DMS153 (cell line): ENCODE measurements at regions not wholly inside any gene's neighbourhood (a gene's known extent, or its start where the extent isn't known, plus 50 kb on each side); places are given as distances from the start of the nearest gene placed in this dataset.
"Not testable (repeated sequence)": the region's sequence is repeated elsewhere in the genome, so short reads cannot be mapped to it uniquely, and the experiment has no call there.

Source experiments
- DNase-seq: peaks from one replicate; lab custom pipeline; 2025; lab: John Stamatoyannopoulos, UW

GRCh38 chr7:16369855-16370254, 51.5 kb downstream of the CRPPA start:
- no peak for DNase-seq

DNA sequence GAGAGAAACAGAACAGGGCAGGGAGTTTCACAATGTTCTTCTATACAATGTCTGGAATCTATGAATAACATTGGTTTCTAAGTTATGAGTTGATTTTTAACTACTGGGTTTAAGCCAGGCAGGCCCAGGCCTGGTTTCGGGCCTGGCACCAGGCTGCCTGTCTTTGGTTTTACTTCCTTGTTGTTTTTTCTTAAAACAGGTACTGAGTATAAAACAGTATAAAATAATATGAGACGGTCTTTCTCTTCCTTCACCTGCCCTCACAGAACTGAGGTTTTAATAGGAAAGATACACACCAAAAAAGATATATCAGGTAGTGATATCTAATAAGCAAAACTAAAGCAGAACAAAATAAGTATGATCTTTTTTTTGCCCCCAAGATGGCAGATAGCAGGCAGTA, 52.0 kb downstream of the CRPPA start:
- DNase-seq, result not testable (repeated sequence)

DNA sequence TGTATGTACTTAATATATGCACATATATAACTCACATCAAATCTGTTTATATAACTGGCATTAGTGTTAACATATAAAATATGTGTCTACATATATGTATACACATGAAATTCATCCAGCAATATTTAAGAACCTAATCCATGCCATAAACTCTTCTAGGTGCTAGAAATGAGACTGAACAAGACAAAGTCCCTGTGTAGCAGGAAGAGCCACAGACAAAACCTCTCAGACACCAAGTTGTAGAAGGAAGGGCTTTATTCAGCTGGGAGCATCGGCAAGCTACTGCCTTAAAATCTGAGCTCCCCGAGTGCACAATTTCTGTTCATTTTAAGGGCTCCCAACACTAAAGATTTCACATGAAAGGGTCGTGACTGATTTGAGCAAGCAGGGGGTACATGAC, 52.5 kb downstream of the CRPPA start:
- DNase-seq, result no peak

DNA sequence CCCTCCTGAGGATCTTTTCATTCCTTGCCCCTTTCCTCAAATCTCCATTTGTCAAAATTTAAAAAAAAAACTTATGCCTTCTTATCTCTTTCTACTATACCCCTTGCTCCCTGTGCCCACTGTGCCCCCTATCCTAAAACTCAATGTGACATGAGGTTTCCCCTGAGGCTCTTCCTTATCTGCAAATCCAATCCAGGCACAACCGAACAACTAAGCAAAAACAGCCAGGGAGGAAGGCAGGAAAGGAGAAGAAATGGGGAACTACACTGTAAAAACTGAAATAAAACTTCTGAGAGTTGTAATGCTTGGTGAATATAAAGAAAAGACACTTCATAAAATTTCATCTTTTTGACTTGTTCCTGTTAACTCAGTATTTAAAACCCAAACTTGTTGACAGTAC, 54.2 kb downstream of the CRPPA start:
- no peak for DNase-seq

DNA sequence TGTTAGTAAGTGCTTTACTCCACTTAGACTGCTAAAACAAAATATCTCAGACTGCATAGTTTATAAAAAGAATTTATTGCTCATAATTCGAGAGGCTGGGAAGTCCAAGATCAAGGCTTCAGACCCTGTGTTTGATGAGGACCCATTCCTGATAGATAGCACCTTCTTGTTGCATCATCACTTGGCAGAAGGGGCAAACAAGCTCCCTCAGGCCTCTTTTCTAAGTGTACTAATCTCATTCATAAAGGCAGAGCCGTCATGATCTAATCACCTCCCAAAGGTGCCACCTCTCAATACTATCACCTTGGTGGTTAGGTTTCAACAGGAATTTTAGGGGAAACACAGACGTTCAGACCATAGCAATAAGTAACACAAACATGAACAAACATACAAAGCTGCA, 55.4 kb downstream of the CRPPA start:
- DNase-seq, result no peak

DNA sequence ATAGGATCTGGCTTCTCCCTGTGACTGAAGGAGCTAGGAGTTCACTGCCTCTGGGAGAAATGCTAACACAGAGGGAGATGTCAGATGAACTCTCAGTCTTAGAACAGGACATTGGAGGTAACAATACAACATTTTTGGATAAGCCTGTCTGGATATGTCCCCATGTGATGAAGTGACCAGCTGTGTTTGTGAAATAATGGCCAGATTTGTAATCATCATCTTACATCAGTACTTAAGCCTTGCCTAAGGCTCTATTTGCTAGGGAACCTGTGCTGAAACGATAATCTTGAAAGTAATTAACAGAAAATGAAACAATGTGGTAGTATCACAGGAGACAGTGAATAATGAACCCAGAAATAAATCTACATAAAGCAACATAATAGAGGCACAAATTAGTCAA, 56.2 kb downstream of the CRPPA start:
- DNase-seq, result no peak

DNA sequence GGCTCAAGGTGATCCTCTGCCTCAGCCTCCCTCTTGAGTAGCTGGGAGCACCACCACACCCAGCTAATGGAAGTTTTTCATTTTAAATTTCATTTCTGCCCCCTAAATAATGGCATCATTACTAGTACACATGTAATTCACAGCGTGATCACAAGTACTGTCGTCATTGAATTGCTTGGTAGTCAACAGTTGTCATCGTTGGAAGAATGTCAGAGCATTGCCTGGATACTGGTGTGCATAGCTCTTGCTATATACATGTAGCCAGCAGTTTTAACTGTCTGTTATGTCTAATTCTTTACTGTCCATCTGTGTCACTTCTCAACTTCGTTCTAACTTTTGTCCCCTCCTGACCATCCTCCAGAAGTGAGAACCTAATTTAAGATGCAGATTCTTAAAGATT, 62.1 kb downstream of the CRPPA start:
- DNase-seq, result no peak

- peak; percentile 72 for DNase-seq
Observed at GRCh38 chr7:16357921-16358320, 63.4 kb downstream of the CRPPA start.

GRCh38 chr7:16357474-16357873, 63.9 kb downstream of the CRPPA start:
- DNase-seq, result no peak

GRCh38 chr7:16356301-16356958, 64.9 kb downstream of the CRPPA start:
- DNase-seq, result no peak

DNA sequence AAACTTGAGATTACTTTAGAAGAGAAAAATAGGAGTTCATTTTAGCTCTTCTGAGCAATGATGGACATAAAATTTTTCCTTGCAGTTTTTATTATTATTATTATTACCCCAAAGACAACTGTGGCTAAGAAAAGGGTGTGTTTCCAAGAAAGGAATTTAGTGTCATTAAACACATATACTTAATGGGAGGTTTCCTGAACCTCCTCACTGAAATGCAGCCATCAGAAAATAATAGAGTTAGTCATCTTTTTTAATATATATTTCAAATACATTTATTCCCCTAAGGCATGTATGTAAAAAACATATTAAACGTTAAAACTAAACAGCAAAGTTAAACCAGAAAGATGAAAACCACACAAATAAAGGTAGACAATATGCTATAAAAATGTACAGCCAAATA, 66.8 kb downstream of the CRPPA start:
- DNase-seq, result no peak

DNA sequence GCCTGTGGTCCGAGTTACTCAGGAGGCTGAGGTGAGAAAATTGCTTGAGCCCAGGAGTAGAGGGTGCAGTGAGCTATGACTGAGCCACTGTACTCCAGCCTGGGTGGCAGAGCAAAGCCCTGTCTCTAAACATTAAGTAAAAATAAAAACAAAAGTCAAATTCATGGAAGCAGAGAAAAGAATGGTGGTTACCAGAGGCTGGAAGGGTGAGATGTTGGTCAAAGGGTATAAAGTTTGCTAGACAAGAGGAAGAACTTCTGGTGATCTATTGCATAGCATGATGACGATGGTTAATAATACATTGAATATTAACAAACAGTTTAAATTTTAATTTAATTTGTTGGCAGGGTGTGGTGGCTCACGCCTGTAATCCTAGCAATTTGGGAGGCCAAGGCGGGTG, 68.1 kb downstream of the CRPPA start:
- DNase-seq, result no peak

GRCh38 chr7:16350634-16351033, 70.7 kb downstream of the CRPPA start:
- no peak for DNase-seq

GRCh38 chr7:16348251-16348650, 73.1 kb downstream of the CRPPA start:
- no peak for DNase-seq

DNA sequence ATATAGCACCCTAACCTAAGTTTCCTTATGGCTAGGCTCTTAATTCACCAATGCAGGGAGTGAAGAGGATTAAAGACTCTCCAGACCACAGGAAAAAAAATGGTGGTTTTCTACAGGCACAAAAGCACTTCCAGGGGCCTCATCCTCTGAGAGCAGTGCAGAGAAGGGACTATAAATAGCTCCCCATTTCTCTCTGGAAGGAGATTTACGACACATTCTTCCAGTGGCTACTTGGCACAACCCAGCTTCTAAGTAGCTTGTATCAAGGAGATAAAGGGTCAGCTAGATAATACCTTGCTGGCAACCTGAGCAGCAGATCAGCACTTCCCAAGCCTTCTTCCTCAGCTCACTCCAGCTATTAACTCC, 73.5 kb downstream of the CRPPA start:
- DNase-seq, result no peak

GRCh38 chr7:16347066-16347826, 74.1 kb downstream of the CRPPA start:
- DNase-seq, result no peak

DNA sequence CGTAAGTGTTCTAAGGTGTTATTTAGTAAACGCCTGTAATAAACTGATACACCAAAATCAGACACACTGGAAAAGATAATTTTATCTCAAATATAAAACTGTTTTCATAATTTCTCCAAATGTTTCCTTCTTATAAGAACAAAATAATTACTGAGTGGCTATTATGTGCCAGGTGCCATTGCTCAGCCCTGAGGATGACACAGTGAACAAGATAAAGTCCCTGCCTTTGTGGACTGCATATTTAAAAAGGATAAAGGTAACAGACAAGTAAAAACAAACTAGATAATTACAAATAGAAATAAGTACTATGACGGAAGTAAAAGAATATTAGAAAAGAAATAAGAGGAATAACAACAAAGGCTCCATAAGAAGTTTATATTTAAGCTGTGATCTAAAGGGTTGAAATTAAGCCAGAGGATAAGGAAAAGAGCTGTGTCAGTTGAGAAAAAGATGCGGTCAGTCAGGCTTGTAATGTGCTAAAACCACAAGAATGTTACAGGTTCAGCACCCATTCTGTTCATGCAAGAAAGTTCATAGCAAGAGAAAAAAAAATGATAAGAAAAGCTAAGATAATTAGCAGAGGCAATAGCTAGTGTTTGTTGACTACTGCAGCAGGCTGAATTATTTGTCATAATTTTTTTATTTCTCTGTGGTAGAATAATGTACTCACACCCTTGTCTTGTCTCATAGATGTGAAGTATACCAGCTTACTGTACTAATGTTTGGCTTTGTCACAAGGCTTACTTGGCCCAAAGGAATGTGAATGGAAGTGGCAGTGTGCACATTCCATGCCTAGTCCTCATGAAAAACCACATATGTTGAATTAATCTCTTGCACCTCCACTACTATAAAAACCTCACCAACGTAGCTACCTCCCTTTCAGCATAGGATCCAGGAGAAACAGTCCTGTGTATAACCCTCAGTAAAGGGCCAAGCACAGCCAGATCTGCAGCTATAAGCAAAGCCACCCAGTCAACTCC, 75.1 kb downstream of the CRPPA start:
- DNase-seq, result no peak

GRCh38 chr7:16344927-16345326, 76.4 kb downstream of the CRPPA start:
- DNase-seq, result no peak

DNA sequence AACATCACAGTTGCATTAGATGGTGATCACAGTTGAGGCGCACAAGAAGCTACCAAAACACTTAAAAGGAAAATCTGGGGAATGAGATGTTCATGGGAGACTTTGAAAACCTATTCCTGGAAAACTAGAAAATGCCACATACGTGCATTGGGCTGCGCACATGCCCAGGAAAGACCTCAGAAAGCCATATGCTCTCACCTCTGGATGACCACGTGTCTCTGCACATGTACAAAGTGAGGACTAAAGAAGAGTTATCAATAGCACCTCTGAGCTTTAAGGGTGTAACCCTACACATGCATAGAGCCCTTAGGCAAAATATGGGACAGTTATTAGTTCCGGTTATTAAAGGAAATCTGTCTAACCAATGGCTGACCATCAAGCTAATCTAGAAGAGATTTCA, 77.7 kb downstream of the CRPPA start:
- DNase-seq, result no peak

DNA sequence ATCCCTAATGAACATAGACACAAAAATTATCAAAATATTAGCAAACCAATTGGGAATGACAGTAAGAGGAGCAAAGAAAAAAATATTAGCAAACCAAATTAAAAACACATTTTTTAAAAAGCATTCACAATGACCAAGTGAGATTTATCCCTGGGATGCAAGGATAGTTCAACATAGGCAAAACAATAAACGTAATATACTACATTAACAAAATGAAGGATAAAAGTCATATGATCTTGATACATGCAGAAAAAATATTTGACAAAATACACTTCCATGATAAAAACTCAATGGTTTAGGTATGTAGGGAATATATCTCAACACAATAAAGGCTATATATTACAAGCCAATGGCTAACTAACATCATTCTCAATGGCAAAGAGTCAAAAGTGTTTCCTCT, 83.3 kb downstream of the CRPPA start:
- DNase-seq, result no peak

- DNase-seq, result no peak
Observed at GRCh38 chr7:16326106-16326505, 95.2 kb downstream of the CRPPA start.

GRCh38 chr7:16323313-16323712, 98.0 kb downstream of the CRPPA start:
- no peak for DNase-seq
